ENCODE measurements at regions not wholly inside any gene's neighbourhood (a gene's known extent, or its start where the extent isn't known, plus 50 kb on each side); places are given as distances from the start of the nearest gene placed in this dataset.

- TF ChIP-seq CTCF (IDR thresholded peaks at IDR 0.05 in 2 of 3, conservative IDR thresholded peaks at IDR 0.05 in 1 of 3; ENCODE audit: borderline replicate concordance in 1 of 3, insufficient read depth in 1 of 3, low read depth in 2 of 3, low read length in 2 of 3) (no peak), POLR2A (IDR thresholded peaks at IDR 0.05; ENCODE audit: borderline replicate concordance, extremely low read depth, insufficient read depth, insufficient read length) (no peak), FOSL1 (IDR thresholded peaks at IDR 0.05; ENCODE audit: low read depth) (no peak), TCF7L2 (IDR thresholded peaks at IDR 0.05; ENCODE audit: borderline replicate concordance, extremely low read depth, insufficient read depth, insufficient read length) (no peak), CBX3 (IDR thresholded peaks at IDR 0.05; ENCODE audit: low read depth) (no peak), SIN3A (IDR thresholded peaks at IDR 0.05; ENCODE audit: low read depth) (no peak)
These were observed 1068.9 kb upstream of the RAG2 start (continued) for GRCh38 chr11:37666960-37667359.

GRCh38 chr11:37657645-37658044, 1059.6 kb upstream of the RAG2 start:
- ChIA-PET CTCF (no interaction called here), POLR2A (no interaction called here), RAD21 (ENCODE audit: low non-redundant PET in 1 of 2, low total read pairs in 2 of 2, uncharacterized antibody in 2 of 2, unreplicated experiment in 2 of 2) (no interaction called here)
- Histone ChIP-seq H3K9me2 (ENCODE audit: insufficient read depth) (no peaks in the 10 kb centered on the region), H3K27me3 (ENCODE audit: insufficient read depth, low read length) (no peaks in the 10 kb centered on the region), H3K9me3 (ENCODE audit: control insufficient read depth in 1 of 2, insufficient read depth in 1 of 2, low read depth in 1 of 2, low read length in 2 of 2) (peaks cover 0 to 3% of the 10 kb centered on the region in 2 experiments; a peak in 1 of 4 replicates), H3K9ac (ENCODE audit: low read length) (no peak overlapping the region), H3K36me3 (ENCODE audit: control insufficient read depth in 1 of 2, insufficient read depth in 2 of 2, low read length in 2 of 2) (no peaks in the 10 kb centered on the region), H2AFZ (ENCODE audit: low read depth, low read length, poor library complexity, severe bottlenecking) (no peak overlapping the region), H3K79me2 (ENCODE audit: insufficient read depth, low read length) (no peaks in the 10 kb centered on the region), H3K4me2 (ENCODE audit: low read length) (no peak overlapping the region), H4K20me1 (ENCODE audit: insufficient read depth) (no peaks in the 10 kb centered on the region), H3K4me1 (ENCODE audit: control insufficient read depth in 1 of 2, insufficient read depth in 2 of 2, low read length in 2 of 2) (no peaks in the 10 kb centered on the region), H3K4me3 (replicated peaks in 1 of 2; ENCODE audit: low read depth in 1 of 2, low read length in 2 of 2) (no peak overlapping the region), H3K27ac (ENCODE audit: low read depth, low read length) (no peak overlapping the region)
- TF ChIP-seq REST (IDR thresholded peaks at IDR 0.05; ENCODE audit: low read depth) (no peak), RAD21 (IDR thresholded peaks at IDR 0.05; ENCODE audit: low read depth) (no peak), CEBPB (IDR thresholded peaks at IDR 0.05; ENCODE audit: low read depth) (no peak), EZH2phosphoT487 (IDR thresholded peaks at IDR 0.05; ENCODE audit: borderline replicate concordance) (no peak), MAX (IDR thresholded peaks at IDR 0.05) (no peak)
- intact Hi-C loops (cut with micrococcal nuclease) = no loop called here
- DNase-seq (ENCODE audit: low read depth, low spot score) (no peak), ATAC-seq (no peak)
- no TSS peak for BruUV-seq (replicated peaks)
